GM18861 (cell line): ENCODE measurements at regions not wholly inside any gene's neighbourhood (a gene's known extent, or its start where the extent isn't known, plus 50 kb on each side); places are given as distances from the start of the nearest gene placed in this dataset.

Experiments
- ATAC-seq: cut with Tn5 transposase; IDR thresholded peaks from one replicate; pipeline ENCODE4 v1.9.1; 2021; ENCODE audit not compliant: unreplicated experiment

- no peak for ATAC-seq
These were observed 100.1 kb upstream of the COL21A1 start for GRCh38 chr6:56347526-56347925.

GRCh38 chr6:56346958-56347357, 99.6 kb upstream of the COL21A1 start:
- ATAC-seq = no peak

- ATAC-seq = no peak
These were observed 98.1 kb upstream of the COL21A1 start for GRCh38 chr6:56345376-56345995.

GRCh38 chr6:56343295-56343694, 95.9 kb upstream of the COL21A1 start:
- ATAC-seq = no peak

GRCh38 chr6:56339524-56339923, 92.1 kb upstream of the COL21A1 start:
- no peak for ATAC-seq

GRCh38 chr6:56335726-56336125, 88.3 kb upstream of the COL21A1 start:
- no peak for ATAC-seq

GRCh38 chr6:56334937-56335336, 87.6 kb upstream of the COL21A1 start:
- no peak for ATAC-seq

GRCh38 chr6:56329271-56330050, 82.1 kb upstream of the COL21A1 start:
- peak; percentile 43 for ATAC-seq

- ATAC-seq = no peak
These were observed 81.3 kb upstream of the COL21A1 start for GRCh38 chr6:56328728-56329090.

GRCh38 chr6:56327946-56328727, 80.8 kb upstream of the COL21A1 start:
- ATAC-seq = no peak

- ATAC-seq = no peak
These were observed 77.0 kb upstream of the COL21A1 start for GRCh38 chr6:56324396-56324795.

GRCh38 chr6:56318851-56319250, 71.5 kb upstream of the COL21A1 start:
- ATAC-seq = no peak

GRCh38 chr6:56314683-56315523, 67.5 kb upstream of the COL21A1 start:
- ATAC-seq = no peak

GRCh38 chr6:56311533-56312448, 64.4 kb upstream of the COL21A1 start:
- ATAC-seq = no peak

- no peak for ATAC-seq
These were observed 63.7 kb upstream of the COL21A1 start for GRCh38 chr6:56311061-56311460.

- no peak for ATAC-seq
These were observed 62.9 kb upstream of the COL21A1 start for GRCh38 chr6:56310241-56310640.

GRCh38 chr6:56299916-56300315, 52.5 kb upstream of the COL21A1 start:
- no peak for ATAC-seq

- ATAC-seq = no peak
These were observed 49.9 kb upstream of the COL21A1 start for GRCh38 chr6:56297022-56297989.
